NCI-H2029 treated with DMSO at 0.1 percent for 48 hours (cell line): ENCODE measurements at regions not wholly inside any gene's neighbourhood (a gene's known extent, or its start where the extent isn't known, plus 50 kb on each side); places are given as distances from the start of the nearest gene placed in this dataset.

Experiments used
- DNase-seq: peaks from one replicate; lab custom pipeline; 2025; lab: John Stamatoyannopoulos, UW

DNA sequence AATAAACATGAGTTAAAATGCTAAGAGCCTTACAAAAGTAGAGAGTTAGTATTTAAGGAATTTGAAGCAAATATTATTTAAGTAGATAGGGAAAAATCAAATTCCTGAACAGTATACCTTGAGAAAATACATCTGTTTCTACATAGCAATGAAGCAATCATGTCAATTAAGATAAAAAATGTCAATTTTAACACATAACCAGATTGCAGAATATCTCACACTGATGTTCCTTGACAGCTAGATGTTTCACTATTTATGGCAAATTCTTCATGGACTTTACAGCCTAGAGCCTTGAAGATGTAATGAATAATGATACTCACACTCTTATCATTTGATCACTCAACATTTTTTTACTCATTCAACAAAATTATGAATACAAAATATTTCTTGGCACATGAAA, 708.2 kb upstream of the PTPRD start:
- DNase-seq = no peak

DNA sequence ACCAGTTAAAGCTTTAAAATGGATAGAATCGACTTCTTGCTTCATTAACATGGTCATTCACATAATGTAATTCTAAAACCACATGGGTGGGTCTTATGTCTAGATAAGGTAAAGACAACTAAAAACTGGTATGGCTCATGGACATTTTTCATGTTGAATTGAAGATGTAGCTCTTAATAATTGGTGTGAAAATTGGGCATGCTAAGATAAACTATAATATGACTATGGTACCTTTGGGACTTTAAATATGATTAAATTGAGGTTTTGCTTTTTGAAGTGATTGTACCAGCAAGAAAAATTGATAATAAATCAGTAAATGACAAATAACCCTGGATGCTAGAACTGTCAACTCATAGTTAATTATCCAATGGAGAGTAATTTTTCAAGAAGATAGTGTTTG, 710.7 kb upstream of the PTPRD start:
- DNase-seq = no peak

DNA sequence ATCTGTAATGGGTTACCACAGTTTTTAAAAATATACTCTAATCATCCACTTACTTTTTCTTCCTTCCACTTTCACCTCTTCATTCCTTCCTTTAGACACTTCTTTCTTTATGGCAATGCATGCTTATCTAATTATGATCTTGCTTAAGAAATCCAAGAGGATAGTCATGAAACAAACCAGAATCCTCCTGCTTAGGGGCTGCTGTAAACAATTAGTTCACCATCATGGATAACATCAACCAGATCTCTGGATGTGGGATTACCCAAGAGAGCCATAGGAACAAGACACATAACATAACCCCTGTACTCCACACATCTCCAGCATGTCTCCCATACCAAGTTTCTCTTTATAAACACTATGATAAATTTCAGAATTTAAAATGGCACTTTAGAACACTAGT, 713.4 kb upstream of the PTPRD start:
- DNase-seq = no peak

DNA sequence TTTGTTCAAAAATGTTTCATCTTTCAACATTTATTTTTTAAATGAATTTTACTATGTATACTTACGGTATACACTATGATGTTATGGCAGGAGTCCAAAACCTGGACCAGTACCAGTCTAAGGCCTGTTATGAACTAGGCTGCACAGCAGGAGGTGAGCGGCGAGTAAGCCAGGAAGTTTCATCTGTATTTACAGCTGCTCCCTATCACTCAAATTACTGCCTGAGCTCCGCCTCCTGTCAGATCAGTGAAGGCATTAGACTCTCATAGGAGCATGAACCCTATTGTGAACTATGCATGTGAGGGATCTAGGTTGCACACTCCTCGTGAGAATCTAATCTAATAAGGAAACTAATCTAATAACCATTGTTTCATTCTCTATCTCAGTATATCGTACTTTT, 715.5 kb upstream of the PTPRD start:
- no peak for DNase-seq

DNA sequence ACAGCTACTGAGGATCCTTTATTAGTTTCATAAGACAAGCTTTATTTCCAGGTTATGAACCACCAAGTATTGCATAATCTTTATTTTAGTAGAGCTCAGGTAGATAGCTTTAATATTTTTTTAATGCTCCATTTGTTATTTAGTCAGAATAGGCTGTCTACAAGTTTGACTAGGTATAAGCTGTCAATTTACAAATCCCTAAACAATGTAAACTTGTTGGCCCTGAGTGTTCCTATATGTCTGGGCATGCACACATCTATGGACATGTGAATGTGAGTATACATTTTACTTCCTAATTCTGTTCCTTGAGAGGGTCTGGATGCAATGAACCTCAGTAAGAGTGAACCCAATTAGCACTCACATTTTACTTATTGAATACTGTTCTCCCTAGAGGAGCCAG, 722.2 kb upstream of the PTPRD start:
- DNase-seq = no peak

DNA sequence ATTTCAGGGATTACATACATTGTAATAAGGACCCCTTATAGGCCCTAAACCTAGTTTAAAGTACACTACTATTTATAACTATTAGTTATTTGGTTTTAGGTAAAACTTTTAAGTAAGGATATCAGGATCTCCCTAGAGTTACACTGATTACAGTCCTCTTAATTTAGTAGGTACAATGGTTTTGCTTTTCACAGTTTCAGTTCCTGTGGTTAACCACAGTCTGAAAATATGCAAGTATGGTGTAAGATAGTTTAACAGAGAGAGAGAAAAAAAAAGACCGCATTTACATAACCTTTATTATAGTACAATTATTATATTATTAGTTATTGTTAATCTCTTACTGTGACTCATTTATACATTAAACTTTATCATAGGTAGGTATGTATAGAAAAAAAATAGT, 725.3 kb upstream of the PTPRD start:
- DNase-seq = no peak

DNA sequence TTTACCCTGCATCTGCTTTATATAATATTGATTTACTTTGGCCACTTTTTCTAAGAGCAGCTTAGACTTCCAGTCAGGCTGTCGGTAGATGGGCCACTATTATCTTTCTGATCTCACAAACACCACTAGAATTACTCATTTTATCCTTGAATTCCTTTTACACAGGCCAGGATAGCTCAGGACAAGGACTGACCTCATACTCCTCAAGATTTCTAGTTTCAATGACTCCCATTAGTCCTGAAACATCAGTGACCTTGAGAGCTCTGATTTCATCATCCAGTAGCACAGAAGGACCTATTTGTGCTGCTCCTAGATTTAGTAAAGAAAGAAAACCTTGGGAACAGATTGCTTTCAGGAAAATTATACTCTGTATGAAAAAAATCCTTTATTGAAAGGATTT, 727.9 kb upstream of the PTPRD start:
- DNase-seq = no peak

DNA sequence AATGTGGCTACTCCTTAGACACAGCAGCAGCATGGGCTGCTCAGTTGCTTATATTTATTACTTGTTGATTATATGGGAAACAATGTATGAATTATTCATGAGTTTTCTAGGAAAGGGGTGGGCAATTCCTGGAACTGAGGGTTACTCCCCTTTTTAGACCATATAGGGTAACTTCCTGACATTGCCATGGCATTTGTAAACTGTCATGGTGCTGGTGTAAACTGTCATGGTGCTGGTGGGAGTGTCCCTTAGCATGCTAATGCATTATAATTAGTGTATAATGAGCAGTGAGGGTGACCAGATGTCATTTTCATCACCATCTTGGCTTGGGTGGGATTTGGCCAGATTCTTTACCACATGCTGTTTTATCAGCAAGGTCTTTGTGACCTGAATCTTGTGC, 734.6 kb upstream of the PTPRD start:
- no peak for DNase-seq

DNA sequence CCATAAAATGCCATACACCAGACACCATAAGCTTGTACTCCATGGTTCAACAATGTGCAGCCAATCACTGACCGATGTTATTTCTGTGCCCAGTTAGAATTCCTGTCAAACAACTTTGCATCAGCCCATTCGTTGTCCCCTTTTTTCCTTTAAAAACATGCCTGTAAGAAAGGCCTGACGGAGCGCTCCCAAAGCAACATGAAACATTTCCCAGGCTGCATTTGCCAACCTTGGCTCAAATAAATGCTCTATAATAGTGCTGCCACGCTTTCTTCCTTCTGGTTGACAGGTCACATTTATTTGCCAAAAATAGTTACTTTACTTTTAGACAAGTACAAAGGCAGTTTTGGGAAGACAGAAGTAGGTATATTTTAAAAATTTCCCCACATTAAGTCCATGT, 735.6 kb upstream of the PTPRD start:
- DNase-seq = no peak

DNA sequence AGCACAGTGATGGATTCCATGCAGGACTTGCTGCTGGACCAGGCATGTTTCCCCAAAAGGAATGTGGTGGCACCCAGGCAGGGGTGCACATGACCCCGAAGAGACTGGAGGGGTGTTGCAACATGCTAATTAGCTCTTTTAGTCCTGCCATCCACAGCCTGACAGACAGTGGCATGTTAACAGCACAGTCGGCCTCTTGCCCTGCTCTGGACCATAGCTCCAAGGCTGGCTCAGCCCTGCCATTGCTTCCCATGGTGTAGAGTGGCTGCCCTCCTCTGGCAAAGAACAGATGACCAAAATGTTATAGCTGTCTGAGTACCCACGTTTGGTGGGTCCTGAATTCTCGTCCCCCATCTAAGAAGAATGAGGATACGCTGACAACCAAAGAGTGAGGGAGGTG, 736.4 kb upstream of the PTPRD start:
- no peak for DNase-seq

DNA sequence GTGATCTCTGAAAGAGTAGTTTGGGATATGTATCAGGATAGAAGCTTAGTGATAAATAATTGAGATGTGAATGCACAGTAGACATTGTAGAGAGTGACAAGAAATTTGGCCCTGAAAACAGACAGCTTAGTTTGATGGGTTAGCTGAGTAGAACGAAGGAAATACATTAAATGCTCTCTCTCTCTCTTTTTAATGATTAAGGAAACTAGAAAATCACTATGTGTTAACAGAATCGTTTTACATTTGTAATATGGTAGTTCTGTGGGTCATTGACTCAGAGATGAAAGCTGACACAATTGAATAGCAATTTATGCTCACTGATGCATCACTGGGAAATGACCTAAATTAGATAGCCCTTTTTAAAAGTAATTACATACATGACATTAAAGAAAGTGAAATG, 739.8 kb upstream of the PTPRD start:
- DNase-seq = no peak

DNA sequence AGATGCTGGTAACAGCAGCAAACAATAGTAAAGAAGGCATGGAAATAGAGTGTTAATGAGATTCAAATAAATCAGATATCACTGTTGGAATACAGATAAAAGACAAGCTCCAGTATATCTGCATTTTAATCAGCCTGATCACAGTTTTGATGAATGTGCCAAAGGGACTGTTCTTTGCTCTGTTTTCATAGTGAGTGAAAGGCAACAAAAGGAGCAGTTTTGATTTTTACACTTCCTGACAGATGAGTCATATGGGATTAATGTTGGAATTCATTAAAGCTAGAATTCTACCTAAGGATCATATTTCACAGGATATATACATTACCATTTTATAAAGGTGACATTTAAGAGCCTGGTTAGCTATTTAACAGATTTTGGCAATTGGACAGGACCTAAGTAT, 743.3 kb upstream of the PTPRD start:
- DNase-seq = no peak

DNA sequence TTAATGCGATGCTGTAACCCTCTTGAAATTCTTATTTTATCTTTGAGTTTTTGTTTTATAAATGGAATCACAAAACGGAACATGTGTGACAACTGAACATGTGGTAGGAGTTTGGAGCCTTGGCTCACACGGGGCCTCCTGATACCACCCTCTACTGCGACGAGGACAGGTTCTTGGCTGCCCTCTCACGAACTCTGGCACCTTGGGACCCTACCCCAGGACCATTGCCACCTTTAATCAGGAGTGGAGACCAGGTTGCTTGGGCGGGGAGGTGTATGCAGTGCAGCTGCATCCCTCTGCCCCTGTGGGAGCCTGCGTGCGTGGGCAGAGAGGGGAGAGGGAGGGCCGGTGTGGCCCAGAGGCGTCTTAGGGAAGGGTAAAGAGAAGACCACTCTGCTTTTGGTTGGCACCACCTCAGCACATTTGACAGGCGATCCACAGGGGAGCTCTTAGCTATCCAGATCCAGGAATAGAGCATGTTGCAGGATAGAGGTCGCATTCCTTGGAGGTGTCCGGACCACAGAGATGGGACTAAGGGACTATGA, 753.9 kb upstream of the PTPRD start:
- no peak for DNase-seq

DNA sequence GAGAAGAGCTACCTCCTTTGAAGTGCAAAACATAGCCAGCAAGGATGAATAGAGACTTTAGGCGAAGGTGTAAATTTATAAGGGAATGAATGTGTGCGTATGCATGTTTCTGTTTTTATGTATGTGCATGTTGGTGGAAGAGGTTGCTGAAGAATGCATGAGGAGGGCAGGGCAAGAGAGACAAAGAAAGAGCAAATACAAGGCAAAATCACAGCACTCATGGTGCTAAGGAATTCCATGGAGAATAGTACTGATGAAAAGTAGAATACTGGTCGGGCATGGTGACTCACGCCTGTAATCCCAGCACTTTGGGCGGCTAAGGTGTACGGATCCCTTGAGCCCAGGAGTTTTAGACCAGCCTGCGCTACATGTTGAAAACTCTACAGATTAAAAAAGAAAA, 762.1 kb upstream of the PTPRD start:
- no peak for DNase-seq

DNA sequence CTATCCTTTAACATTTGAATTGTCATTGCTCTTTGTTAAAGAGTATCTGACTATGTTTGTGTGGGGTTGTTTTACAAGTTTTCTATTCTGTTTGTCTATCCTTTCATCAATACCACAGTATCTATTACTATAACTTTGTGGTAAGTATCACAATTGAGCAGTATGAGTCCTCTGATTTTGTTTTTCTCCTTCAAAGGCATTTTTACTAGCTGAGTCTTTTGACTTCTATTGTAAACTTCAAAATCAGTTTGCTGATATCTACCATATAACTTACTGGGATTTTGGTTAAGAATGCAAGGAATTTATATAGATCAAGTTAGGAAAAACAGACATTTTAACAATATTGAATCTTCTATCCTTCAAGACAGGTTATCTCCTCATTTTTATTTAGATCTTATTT, 789.8 kb upstream of the PTPRD start:
- DNase-seq = no peak

DNA sequence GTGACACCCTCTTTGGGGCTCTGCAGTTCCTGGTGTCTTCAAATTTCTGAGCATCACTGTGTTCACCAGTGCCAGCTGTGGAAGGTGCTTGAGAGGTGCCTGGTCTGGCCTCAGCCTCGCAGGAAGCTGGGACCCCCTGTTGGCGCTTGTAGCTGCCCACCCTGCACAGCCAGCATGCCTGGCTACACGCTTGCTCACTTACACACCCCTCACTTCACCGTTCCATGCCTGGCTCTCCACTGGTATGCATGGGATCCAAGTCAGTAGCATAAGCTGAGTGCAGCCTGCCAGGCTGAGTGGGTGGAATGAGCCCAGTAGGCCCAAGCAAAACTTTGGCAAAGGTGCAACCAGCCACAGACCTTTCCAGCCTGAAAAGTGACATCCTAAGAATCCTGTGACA, 801.4 kb upstream of the PTPRD start:
- DNase-seq = no peak

DNA sequence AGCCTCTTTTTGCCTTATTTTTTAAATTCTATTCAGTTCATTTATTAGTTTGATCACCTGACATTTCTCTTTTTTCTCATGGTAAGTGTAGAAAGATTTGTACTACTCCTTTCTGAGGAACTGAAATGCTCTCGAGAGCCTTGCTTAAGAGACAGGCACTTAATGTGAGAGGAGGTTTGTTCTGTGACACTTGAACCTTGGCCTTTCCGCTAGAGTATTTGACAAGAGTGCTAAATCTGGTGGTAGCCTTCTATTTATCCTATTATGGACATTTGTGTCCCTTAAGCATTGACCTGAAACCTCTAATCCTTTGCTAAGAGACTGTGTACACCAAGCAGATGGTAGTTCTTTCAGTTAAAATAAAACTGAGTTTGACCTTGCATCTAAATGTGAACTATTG, 805.0 kb upstream of the PTPRD start:
- DNase-seq = no peak

DNA sequence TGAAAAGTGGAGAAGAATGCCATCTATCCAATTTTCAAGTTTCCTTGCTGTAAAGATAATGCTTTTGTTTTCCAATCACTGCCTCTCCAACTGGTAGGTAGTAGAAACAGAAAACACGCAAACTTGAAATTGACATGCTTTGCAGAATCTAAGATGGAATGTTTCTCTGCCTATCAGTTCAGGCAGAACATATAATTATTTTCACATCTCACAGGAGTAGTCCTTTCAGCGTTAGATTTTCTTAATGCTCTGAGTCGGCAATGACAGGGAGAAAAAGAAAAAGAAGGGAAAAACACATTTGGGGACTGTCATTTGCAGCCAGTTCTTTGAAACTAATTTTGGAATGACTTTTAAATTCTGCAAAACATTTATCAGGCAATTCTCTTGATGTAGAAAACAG, 818.7 kb upstream of the PTPRD start:
- no peak for DNase-seq

DNA sequence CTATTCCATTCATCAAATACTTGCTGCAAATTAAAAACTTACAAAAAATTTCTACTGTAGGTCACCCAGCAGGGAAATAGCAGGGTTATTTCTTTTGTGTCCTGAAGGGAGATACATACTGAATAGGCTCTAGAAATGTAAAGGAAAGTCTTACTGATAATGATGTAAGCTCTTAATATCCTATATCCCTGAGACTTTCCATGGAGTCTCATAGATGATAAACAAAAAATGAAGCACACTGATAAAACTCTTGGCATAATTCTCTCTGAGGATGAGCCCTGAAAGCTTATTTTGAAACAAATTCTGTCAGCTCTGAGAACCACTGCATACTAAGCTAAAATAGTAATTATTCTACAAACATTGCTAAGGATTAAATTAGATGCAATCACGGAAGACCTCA, 819.6 kb upstream of the PTPRD start:
- no peak for DNase-seq

DNA sequence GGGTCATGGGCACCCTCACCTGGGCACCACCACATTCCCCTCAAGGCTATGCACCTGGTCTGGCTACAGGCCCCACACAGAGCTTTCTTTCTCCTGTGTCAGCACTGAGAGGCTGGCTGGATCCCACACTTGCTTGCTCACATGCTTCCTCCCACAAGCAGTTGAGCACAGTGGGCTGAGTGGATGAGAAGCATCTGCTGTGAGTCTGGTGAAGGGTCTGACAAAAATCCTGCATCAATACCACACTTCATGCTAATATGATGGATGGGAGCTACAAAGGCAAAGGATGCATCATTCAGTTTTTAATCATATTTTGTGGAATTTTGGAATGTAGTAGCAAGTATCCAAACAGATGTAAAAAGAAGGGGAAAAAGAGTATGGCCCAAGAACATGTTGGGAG, 830.8 kb upstream of the PTPRD start:
- no peak for DNase-seq

DNA sequence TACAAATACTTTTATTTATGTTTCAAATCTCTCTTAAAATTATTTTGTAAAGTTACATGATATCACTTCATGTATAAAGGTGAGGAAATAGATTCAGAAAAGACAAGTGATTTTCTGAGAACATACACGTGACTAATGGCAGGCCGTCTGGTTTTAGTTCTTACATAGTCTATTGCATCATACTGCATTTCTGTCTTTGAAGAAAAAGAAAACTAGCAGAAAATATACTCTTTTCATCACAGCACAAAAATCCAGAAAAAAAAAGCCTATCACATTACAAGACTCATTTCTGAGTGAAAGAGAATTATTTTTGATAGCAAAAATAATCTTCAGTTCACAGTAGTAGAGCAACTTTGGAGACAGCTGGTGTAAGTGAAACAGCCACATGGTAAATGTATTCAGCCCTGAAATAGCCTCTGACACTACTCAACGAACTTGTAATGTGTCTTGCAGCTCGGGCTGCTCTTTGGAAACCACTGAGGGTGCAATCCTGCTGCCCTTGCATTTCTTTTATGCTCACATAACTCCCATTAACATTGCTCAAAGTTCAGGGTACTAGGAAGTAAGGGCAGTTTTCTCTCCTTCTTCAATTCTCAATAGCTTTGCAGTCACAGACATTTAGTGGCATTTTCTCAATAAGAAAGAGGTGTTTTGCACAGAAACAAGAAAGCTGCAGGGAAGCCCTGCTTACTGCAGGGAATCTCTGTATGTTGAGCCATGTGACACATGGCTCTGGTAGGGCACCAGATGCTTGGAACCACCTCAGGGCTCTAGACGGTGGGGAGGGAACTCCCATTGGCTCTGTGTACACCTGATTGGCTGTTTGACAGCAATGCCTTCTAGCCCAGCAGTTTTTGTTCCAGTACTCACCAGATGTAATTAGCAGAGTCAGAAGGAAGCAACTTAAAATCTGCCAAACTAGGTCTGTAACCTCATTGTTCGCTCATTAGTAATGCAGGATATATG, 845.3 kb upstream of the PTPRD start:
- no peak for DNase-seq

DNA sequence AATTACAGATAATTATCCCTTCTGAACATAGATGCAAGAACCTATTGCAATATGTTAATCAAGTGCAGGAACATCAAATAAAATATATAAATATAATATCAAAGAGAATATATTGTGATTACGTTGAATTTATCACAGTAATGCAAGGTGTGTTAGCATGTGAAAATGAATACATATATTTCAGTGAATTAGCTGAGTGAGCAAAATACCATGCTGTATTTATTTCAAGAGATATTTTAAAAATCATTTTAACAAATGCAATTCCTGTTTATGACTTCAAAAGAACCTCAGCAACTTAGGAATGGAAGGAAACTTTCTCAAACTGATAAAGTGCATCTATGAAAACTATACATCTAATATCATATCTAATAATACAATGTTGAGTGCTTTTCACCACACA, 856.9 kb upstream of the PTPRD start:
- DNase-seq = no peak

DNA sequence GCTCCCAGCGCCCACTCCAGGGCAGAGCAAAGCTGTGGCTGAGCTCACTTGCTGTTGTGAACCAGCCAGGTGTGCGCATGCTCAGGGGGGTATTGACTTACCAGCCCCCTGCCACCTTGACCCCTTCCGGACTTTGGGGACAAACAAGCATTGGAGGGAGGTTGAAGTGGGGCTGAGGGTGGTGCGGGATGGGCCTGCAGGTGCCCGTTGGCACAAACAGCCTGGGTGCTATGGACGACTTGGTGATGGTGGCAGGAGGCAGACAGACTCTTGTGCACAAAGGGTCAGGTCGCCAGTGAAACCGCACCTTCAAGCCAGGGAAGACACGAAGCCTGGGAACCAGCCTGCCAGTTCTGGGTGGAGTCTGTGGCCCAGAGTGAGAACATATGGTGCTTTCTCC, 858.5 kb upstream of the PTPRD start:
- no peak for DNase-seq

DNA sequence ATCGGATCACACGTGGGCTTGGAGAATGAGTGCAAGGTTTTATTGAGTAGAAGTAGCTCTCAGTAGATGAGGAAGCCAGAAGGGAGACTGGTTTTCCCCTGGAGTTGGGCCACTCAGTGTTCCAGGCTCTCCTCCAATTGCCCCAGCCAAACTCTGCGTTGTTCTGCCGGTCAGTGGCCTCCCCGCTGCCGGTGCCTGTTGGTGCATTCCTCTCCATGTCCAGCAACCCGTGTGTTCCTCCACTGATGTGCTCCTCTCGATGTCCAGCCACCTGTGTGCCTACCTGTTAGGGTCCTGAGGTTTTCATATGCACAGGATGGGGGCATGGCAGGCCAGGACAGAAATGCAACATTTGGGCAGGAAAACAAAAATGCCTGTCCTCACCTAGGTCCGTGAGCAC, 888.0 kb upstream of the PTPRD start:
- no peak for DNase-seq
